HepG2 (cell line): ENCODE measurements at regions not wholly inside any gene's neighbourhood (a gene's known extent, or its start where the extent isn't known, plus 50 kb on each side); places are given as distances from the start of the nearest gene placed in this dataset.
A peak's percentile ranks its signal among the peaks of the same experiment; 100 is the strongest.

Experiments used
- AGO1 ChIP-seq: fragments of 200-400 bp; formaldehyde crosslinking; IDR thresholded peaks from 2 replicates; pipeline ENCODE4 v1.6.1; 2017; ENCODE audit warnings: mild to moderate bottlenecking, low read depth, low read length, moderate library complexity; ENCODE audit not compliant: poor library complexity, severe bottlenecking
- ARNTL ChIP-seq: sonication (generic); formaldehyde crosslinking; IDR thresholded peaks from 2 replicates; pipeline ENCODE4 v1.4.0; 2020; ENCODE audit warnings: mild to moderate bottlenecking, missing genetic modification reagents
- ATRX ChIP-seq: sonication (generic); formaldehyde crosslinking; IDR thresholded peaks from 2 replicates; pipeline ENCODE4 v1.4.0; 2020; ENCODE audit warnings: missing genetic modification reagents, borderline replicate concordance
- CHD2 ChIP-seq: IDR thresholded peaks from 2 replicates; pipeline ENCODE4 v1.6.1; 2011; ENCODE audit warnings: low read depth, low read length, improper control_type of control experiment
- ELF4 ChIP-seq: sonication (generic); formaldehyde crosslinking; IDR thresholded peaks from 2 replicates; pipeline ENCODE4 v1.5.0; 2020; ENCODE audit warnings: missing genetic modification reagents, mild to moderate bottlenecking, moderate library complexity, borderline replicate concordance
- FIP1L1 ChIP-seq: fragments of 200-400 bp; formaldehyde crosslinking; IDR thresholded peaks from 2 replicates; pipeline ENCODE4 v1.6.1; 2018; ENCODE audit warnings: low read depth, mild to moderate bottlenecking, low read length, moderate library complexity, borderline replicate concordance; ENCODE audit not compliant: insufficient read depth
- HBP1 ChIP-seq: IDR thresholded peaks from 2 replicates; pipeline ENCODE4 v1.6.1; 2016; ENCODE audit warnings: low read depth, control low read depth
- HOXD1 ChIP-seq: sonication (generic); formaldehyde crosslinking; IDR thresholded peaks from 2 replicates; pipeline ENCODE4 v1.5.0; 2020; ENCODE audit warnings: missing genetic modification reagents
- NFRKB ChIP-seq: fragments of 450-650 bp; IDR thresholded peaks from 2 replicates; pipeline ENCODE4 v1.6.1; 2017
- PHF20 ChIP-seq: sonication (generic); formaldehyde crosslinking; IDR thresholded peaks from 2 replicates; pipeline ENCODE4 v1.5.0; 2020; ENCODE audit warnings: mild to moderate bottlenecking, missing genetic modification reagents
- RARA ChIP-seq: IDR thresholded peaks from 2 replicates; pipeline ENCODE4 v1.6.1; 2016; ENCODE audit warnings: missing genetic modification reagents, missing compliant biosample characterization
- SIX1 ChIP-seq: sonication (generic); formaldehyde crosslinking; IDR thresholded peaks from 2 replicates; pipeline ENCODE4 v1.4.0; 2020; ENCODE audit warnings: missing genetic modification reagents, borderline replicate concordance
- ZMYM3 ChIP-seq: sonication (generic); formaldehyde crosslinking; IDR thresholded peaks from 2 replicates; pipeline ENCODE4 v1.5.1; 2020; ENCODE audit warnings: mild to moderate bottlenecking, missing genetic modification reagents
- ZNF101 ChIP-seq: sonication (generic); formaldehyde crosslinking; IDR thresholded peaks from 2 replicates; pipeline ENCODE4 v1.4.0; 2020; ENCODE audit warnings: mild to moderate bottlenecking, low read depth, missing genetic modification reagents, borderline replicate concordance
- ZNF138 ChIP-seq: sonication (generic); formaldehyde crosslinking; IDR thresholded peaks from 2 replicates; pipeline ENCODE4 v1.5.0; 2020; ENCODE audit warnings: mild to moderate bottlenecking, low read depth, missing genetic modification reagents
- ZNF235 ChIP-seq: sonication (generic); formaldehyde crosslinking; IDR thresholded peaks from 2 replicates; pipeline ENCODE4 v1.8.1; 2023; ENCODE audit warnings: mild to moderate bottlenecking, missing genetic modification reagents, borderline replicate concordance
- ZNF3 ChIP-seq: IDR thresholded peaks from 2 replicates; pipeline ENCODE4 v1.7.0; 2017; ENCODE audit warnings: inconsistent platforms
- ZNF343 ChIP-seq: sonication (generic); formaldehyde crosslinking; IDR thresholded peaks from 2 replicates; pipeline ENCODE4 v1.4.0; 2020; ENCODE audit warnings: mild to moderate bottlenecking, missing genetic modification reagents
- ZNF383 ChIP-seq: sonication (generic); formaldehyde crosslinking; IDR thresholded peaks from 2 replicates; pipeline ENCODE4 v1.4.0; 2020; ENCODE audit warnings: missing genetic modification reagents, mild to moderate bottlenecking, borderline replicate concordance
- TF ChIP-seq, protein P1 (sequence below): IDR thresholded peaks from 2 replicates; pipeline ENCODE4 v1.6.1; 2012; ENCODE audit warnings: inconsistent platforms
- TF ChIP-seq, protein P2 (sequence below), 2 experiments: sonication (generic) in 1 of 2; formaldehyde crosslinking in 1 of 2; IDR thresholded peaks; 2 replicates each; pipeline versions ENCODE4 v1.6.1 to v1.9.0; 2014 to 2022; ENCODE audit warnings: antibody characterized with exemption in 1 of 2, borderline replicate concordance in 1 of 2, inconsistent platforms in 1 of 2, low read depth in 1 of 2, missing genetic modification reagents in 1 of 2
- TF ChIP-seq, protein P3 (sequence below): sonication (generic); formaldehyde crosslinking; IDR thresholded peaks from 2 replicates; pipeline ENCODE4 v1.8.0; 2022; ENCODE audit warnings: missing genetic modification reagents, mild to moderate bottlenecking, inconsistent platforms, borderline replicate concordance

GRCh38 chr11:62025487-62026105, 58.2 kb upstream of the FTH1 start (continued):
- TF ChIP-seq HBP1 (CRISPR knock-in tag) = 0 out of 2 replicates have a peak, but pooled peaks have one; percentile 22
- TF ChIP-seq NFRKB = no peak
- TF ChIP-seq, protein P1, sequence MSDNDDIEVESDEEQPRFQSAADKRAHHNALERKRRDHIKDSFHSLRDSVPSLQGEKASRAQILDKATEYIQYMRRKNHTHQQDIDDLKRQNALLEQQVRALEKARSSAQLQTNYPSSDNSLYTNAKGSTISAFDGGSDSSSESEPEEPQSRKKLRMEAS = peak; percentile 73
- no peak for TF ChIP-seq ELF4
- no peak for TF ChIP-seq CHD2
- TF ChIP-seq ZNF3 = 0 out of 2 replicates have a peak, but pooled peaks have one; percentile 33
- TF ChIP-seq SIX1 (CRISPR knock-in tag) = no peak
- no peak for TF ChIP-seq ZNF101 (CRISPR knock-in tag)
- TF ChIP-seq, protein P2, sequence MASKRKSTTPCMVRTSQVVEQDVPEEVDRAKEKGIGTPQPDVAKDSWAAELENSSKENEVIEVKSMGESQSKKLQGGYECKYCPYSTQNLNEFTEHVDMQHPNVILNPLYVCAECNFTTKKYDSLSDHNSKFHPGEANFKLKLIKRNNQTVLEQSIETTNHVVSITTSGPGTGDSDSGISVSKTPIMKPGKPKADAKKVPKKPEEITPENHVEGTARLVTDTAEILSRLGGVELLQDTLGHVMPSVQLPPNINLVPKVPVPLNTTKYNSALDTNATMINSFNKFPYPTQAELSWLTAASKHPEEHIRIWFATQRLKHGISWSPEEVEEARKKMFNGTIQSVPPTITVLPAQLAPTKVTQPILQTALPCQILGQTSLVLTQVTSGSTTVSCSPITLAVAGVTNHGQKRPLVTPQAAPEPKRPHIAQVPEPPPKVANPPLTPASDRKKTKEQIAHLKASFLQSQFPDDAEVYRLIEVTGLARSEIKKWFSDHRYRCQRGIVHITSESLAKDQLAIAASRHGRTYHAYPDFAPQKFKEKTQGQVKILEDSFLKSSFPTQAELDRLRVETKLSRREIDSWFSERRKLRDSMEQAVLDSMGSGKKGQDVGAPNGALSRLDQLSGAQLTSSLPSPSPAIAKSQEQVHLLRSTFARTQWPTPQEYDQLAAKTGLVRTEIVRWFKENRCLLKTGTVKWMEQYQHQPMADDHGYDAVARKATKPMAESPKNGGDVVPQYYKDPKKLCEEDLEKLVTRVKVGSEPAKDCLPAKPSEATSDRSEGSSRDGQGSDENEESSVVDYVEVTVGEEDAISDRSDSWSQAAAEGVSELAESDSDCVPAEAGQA (IDR thresholded peaks at IDR 0.05; ENCODE audit: low read depth) = peak; percentile 81
- TF ChIP-seq, protein P2 (CRISPR knock-in tag; IDR thresholded peaks at IDR 0.05; ENCODE audit: borderline replicate concordance) = no peak
- no peak for TF ChIP-seq ZNF343 (CRISPR knock-in tag)
- no peak for TF ChIP-seq ZNF235
- TF ChIP-seq, protein P3, sequence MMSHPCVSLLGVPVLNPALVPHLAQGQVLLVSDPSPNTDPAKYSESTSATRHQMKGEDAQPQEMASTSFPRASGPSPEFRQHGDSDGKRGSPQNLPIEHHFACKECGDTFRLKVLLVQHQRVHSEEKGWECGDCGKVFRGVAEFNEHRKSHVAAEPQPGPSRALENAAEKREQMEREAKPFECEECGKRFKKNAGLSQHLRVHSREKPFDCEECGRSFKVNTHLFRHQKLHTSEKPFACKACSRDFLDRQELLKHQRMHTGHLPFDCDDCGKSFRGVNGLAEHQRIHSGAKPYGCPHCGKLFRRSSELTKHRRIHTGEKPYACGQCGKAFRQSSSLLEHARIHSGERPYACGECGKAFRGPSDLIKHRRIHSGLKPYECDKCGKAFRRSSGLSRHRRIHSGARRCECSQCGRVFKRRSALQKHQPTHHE = no peak
- TF ChIP-seq AGO1 = no peak
- TF ChIP-seq PHF20 = no peak
- no peak for TF ChIP-seq ATRX (CRISPR knock-in tag)
- TF ChIP-seq ZNF138 (CRISPR knock-in tag) = no peak
- no peak for TF ChIP-seq ZNF383
- TF ChIP-seq HOXD1 = no peak
- TF ChIP-seq ZMYM3 (CRISPR knock-in tag) = peak; percentile 39; the same call in 1 of the 2 replicates
- peak; percentile 66 for TF ChIP-seq RARA (CRISPR knock-in tag)
- TF ChIP-seq ARNTL (CRISPR knock-in tag) = peak; percentile 43; the same call in 1 of the 2 replicates
- no peak for TF ChIP-seq FIP1L1
